IMR-90 (cell line): ENCODE measurements at regions not wholly inside any gene's neighbourhood (a gene's known extent, or its start where the extent isn't known, plus 50 kb on each side); places are given as distances from the start of the nearest gene placed in this dataset.

Source experiments
- CEBPB ChIP-seq: IDR thresholded peaks from 2 replicates; pipeline ENCODE4 v1.6.1; 2012; ENCODE audit warnings: low read depth, low read length, improper control_type of control experiment
- CTCF ChIP-seq: conservative IDR thresholded peaks from 2 replicates; pipeline ENCODE4 v1.5.1; 2012; ENCODE audit warnings: mild to moderate bottlenecking, low read depth, low read length, improper control_type of control experiment
- POLR2A ChIP-seq: IDR thresholded peaks from 2 replicates; pipeline ENCODE4 v1.6.1; 2012; ENCODE audit warnings: mild to moderate bottlenecking, low read depth, low read length
- RAD21 ChIP-seq: IDR thresholded peaks from 2 replicates; pipeline ENCODE4 v1.6.1; 2012; ENCODE audit warnings: low read length, improper control_type of control experiment
- RFX5 ChIP-seq: IDR thresholded peaks from 2 replicates; pipeline ENCODE4 v1.8.0; 2012; ENCODE audit warnings: low read depth, mild to moderate bottlenecking, low read length, moderate library complexity
- SMC3 ChIP-seq: fragments of 150-350 bp; IDR thresholded peaks from 2 replicates; pipeline ENCODE4 v1.6.1; 2016; ENCODE audit warnings: low read depth, mild to moderate bottlenecking, antibody characterized with exemption, low read length, moderate library complexity
- USF2 ChIP-seq: fragments of 150-350 bp; IDR thresholded peaks from 2 replicates; pipeline ENCODE4 v1.6.1; 2017; ENCODE audit warnings: mild to moderate bottlenecking, antibody characterized with exemption, low read length, low read depth

GRCh38 chr11:23919455-23919854, 577.4 kb upstream of the LUZP2 start:
- no peak for TF ChIP-seq POLR2A
- no peak for TF ChIP-seq CTCF
- no peak for TF ChIP-seq RAD21
- TF ChIP-seq USF2: no peak
- TF ChIP-seq RFX5: no peak
- no peak for TF ChIP-seq SMC3
- no peak for TF ChIP-seq CEBPB
